Mammary epithelial cell (primary cell): ENCODE measurements at regions not wholly inside any gene's neighbourhood (a gene's known extent, or its start where the extent isn't known, plus 50 kb on each side); places are given as distances from the start of the nearest gene placed in this dataset.

Experiments
- EZH2 ChIP-seq: IDR thresholded peaks from 2 replicates; pipeline ENCODE4 v1.6.1; 2012; ENCODE audit warnings: low read length, inconsistent platforms, borderline replicate concordance
- TF ChIP-seq, protein P1 (sequence below), 2 donors: IDR thresholded peaks in 1 of 2; conservative IDR thresholded peaks in 1 of 2; 2 replicates each; pipeline ENCODE4 v1.5.1; 2011 to 2012; ENCODE audit warnings: inconsistent platforms in 2 of 2, low read length in 2 of 2, mild to moderate bottlenecking in 2 of 2, control low read depth in 1 of 2, low read depth in 1 of 2; ENCODE audit not compliant: insufficient read depth in 1 of 2; ENCODE audit errors: extremely low read depth in 1 of 2

DNA sequence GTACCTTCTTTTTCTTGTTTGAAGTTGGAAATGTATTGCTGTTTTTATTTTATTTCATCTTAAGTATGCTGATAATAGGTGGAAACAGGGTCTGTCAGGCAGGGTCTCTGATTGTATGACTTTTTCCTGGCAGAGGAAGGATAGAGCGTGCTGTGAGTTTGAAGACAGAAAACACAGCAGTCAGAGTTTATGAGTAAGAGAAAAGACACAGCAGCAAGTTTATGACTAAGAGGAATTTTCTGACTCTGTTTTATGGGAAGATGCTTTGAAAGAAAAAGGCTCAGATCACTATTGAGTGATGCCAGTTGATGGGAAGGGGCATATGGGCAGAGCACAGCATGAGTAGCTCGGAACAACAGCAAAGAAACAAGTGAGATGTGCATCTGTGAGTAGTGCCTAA lies 379.1 kb downstream of the MEIS1 start:
- TF ChIP-seq, protein P1, sequence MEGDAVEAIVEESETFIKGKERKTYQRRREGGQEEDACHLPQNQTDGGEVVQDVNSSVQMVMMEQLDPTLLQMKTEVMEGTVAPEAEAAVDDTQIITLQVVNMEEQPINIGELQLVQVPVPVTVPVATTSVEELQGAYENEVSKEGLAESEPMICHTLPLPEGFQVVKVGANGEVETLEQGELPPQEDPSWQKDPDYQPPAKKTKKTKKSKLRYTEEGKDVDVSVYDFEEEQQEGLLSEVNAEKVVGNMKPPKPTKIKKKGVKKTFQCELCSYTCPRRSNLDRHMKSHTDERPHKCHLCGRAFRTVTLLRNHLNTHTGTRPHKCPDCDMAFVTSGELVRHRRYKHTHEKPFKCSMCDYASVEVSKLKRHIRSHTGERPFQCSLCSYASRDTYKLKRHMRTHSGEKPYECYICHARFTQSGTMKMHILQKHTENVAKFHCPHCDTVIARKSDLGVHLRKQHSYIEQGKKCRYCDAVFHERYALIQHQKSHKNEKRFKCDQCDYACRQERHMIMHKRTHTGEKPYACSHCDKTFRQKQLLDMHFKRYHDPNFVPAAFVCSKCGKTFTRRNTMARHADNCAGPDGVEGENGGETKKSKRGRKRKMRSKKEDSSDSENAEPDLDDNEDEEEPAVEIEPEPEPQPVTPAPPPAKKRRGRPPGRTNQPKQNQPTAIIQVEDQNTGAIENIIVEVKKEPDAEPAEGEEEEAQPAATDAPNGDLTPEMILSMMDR (conservative IDR thresholded peaks at IDR 0.05 in 1 of 2, IDR thresholded peaks at IDR 0.05 in 1 of 2; ENCODE audit: extremely low read depth in 1 of 2, insufficient read depth in 1 of 2, low read depth in 1 of 2, low read length in 2 of 2), result no peak
- TF ChIP-seq EZH2, result no peak
